ENCODE measurements at regions not wholly inside any gene's neighbourhood (a gene's known extent, or its start where the extent isn't known, plus 50 kb on each side); places are given as distances from the start of the nearest gene placed in this dataset.

- Histone ChIP-seq H3K9me3 (no peaks in the 10 kb centered on the region), H3K36me3 (no peaks in the 10 kb centered on the region), H3K4me1 (no peaks in the 10 kb centered on the region), H3K27ac (no peak overlapping the region), H3K4me3 (no peak overlapping the region), H3K27me3 (no peaks in the 10 kb centered on the region)
- TF ChIP-seq POLR2AphosphoS5 (IDR thresholded peaks at IDR 0.05; ENCODE audit: insufficient read depth in 1 of 2, low read depth in 1 of 2), result no peak
- TF ChIP-seq CTCF (IDR thresholded peaks at IDR 0.05), result no peak
- no peak for TF ChIP-seq POLR2A (IDR thresholded peaks at IDR 0.05)
- no peak for DNase-seq (ENCODE audit: extremely low spot score in 2 of 2)
- intact Hi-C loops (cut with DNase I), result no loop called here
These were observed 104.4 kb downstream of the INHBB start for GRCh38 chr2:120450196-120450820.

- H3K27ac ChIP-seq, result no peak overlapping the region
- no peak for TF ChIP-seq CTCF (IDR thresholded peaks at IDR 0.05)
- no peaks in the 10 kb centered on the region for H3K4me1 ChIP-seq
- no peak overlapping the region for H3K4me3 ChIP-seq
- no peak for DNase-seq (ENCODE audit: extremely low spot score in 2 of 2)
- no peaks in the 10 kb centered on the region for H3K27me3 ChIP-seq
- intact Hi-C loops (cut with DNase I), result no loop called here
- no peaks in the 10 kb centered on the region for H3K36me3 ChIP-seq
- H3K9me3 ChIP-seq, result no peaks in the 10 kb centered on the region
These were observed 105.4 kb downstream of the INHBB start for GRCh38 chr2:120451334-120451733.

GRCh38 chr2:120452131-120452530 is 106.2 kb downstream of the INHBB start:
- Histone ChIP-seq H3K27ac (no peak overlapping the region), H3K27me3 (no peaks in the 10 kb centered on the region), H3K4me3 (no peak overlapping the region), H3K36me3 (no peaks in the 10 kb centered on the region), H3K9me3 (no peaks in the 10 kb centered on the region), H3K4me1 (no peaks in the 10 kb centered on the region)
- intact Hi-C loops (cut with DNase I), result no loop called here
- TF ChIP-seq CTCF (IDR thresholded peaks at IDR 0.05), result no peak
- TF ChIP-seq POLR2A (IDR thresholded peaks at IDR 0.05), result no peak
- TF ChIP-seq POLR2AphosphoS5 (IDR thresholded peaks at IDR 0.05; ENCODE audit: insufficient read depth in 1 of 2, low read depth in 1 of 2), result no peak
- DNase-seq (ENCODE audit: extremely low spot score in 2 of 2), result no peak

- H3K4me3 ChIP-seq, result no peak overlapping the region
- no peak for TF ChIP-seq CTCF (IDR thresholded peaks at IDR 0.05)
- no peak for TF ChIP-seq POLR2A (IDR thresholded peaks at IDR 0.05)
- TF ChIP-seq POLR2AphosphoS5 (IDR thresholded peaks at IDR 0.05; ENCODE audit: insufficient read depth in 1 of 2, low read depth in 1 of 2), result no peak
- no peak overlapping the region for H3K27ac ChIP-seq
- no peak for DNase-seq (ENCODE audit: extremely low spot score in 2 of 2)
- no peaks in the 10 kb centered on the region for H3K9me3 ChIP-seq
- no peaks in the 10 kb centered on the region for H3K4me1 ChIP-seq
- H3K27me3 ChIP-seq, result no peaks in the 10 kb centered on the region
- intact Hi-C loops (cut with DNase I), result no loop called here
- H3K36me3 ChIP-seq, result no peaks in the 10 kb centered on the region
These were observed 107.2 kb downstream of the INHBB start for GRCh38 chr2:120452945-120453634.

GRCh38 chr2:120453635-120453998 is 107.7 kb downstream of the INHBB start:
- no peak overlapping the region for H3K4me3 ChIP-seq
- no peak overlapping the region for H3K27ac ChIP-seq
- TF ChIP-seq POLR2AphosphoS5 (IDR thresholded peaks at IDR 0.05; ENCODE audit: insufficient read depth in 1 of 2, low read depth in 1 of 2) (no peak), POLR2A (IDR thresholded peaks at IDR 0.05) (no peak), CTCF (IDR thresholded peaks at IDR 0.05) (no peak)
- no peaks in the 10 kb centered on the region for H3K9me3 ChIP-seq
- no peaks in the 10 kb centered on the region for H3K27me3 ChIP-seq
- DNase-seq (ENCODE audit: extremely low spot score in 2 of 2), result no peak
- intact Hi-C loops (cut with DNase I), result no loop called here
- no peaks in the 10 kb centered on the region for H3K36me3 ChIP-seq
- no peaks in the 10 kb centered on the region for H3K4me1 ChIP-seq

All from vagina (tissue), 2 donors.